Activated CD8-positive, alpha-beta memory T cell treated with anti-CD3 and anti-CD28 coated beads for 1 hour (primary cell): ENCODE measurements at regions not wholly inside any gene's neighbourhood (a gene's known extent, or its start where the extent isn't known, plus 50 kb on each side); places are given as distances from the start of the nearest gene placed in this dataset.

Experiments
- DNase-seq, 2 donors: peaks; one replicate each; pipeline ENCODE4 v3.0.0-alpha.2; 2020; ENCODE audit warnings: low read depth in 1 of 2; ENCODE audit errors: extremely low read depth in 1 of 2

DNA sequence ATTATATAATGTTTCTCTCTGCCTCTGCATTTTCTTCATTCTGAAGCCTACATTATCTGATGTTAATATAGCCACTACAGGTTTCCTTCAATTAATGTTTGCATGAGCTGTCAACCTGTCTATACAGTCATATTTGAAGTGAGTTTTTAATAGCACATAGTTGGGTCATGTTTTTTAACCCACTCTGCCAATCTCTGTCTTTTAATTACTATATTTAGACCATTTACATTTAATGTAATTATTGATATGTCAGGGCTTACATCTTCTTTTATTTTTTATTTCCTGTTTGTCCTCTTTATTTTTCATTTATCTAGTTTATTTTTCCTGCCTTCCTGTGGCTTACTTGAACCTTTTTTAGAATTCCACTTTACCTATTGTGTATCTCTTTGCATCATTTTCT lies 124.3 kb upstream of the PDE1C start:
- DNase-seq: no peak

DNA sequence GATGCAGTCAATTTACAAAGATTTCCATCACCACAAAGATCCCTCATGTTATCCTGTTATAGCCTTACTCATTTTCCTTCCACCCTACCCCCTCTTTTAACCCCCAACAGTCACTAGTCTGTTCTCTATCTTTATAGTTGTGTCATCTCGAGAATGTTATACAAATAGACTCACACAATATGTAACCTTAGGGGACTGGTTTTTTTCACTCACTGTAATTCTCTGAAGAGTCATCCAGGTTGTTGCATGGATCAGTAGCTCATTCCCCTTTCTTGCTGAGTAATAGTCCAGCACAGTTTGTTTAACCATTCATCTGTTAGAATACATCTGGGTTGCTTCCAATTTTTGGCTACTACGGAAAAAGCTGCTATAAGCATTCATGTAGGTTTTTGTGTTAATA lies 121.1 kb upstream of the PDE1C start:
- DNase-seq: no peak

- DNase-seq: no peak
Observed at GRCh38 chr7:32179567-32179966, 109.4 kb upstream of the PDE1C start.

GRCh38 chr7:32178677-32179366 lies 108.6 kb upstream of the PDE1C start:
- DNase-seq: no peak

- DNase-seq: no peak
Observed at GRCh38 chr7:32177232-32177631, 107.0 kb upstream of the PDE1C start.

- no peak for DNase-seq
Observed at GRCh38 chr7:32175099-32175498, 104.9 kb upstream of the PDE1C start.

DNA sequence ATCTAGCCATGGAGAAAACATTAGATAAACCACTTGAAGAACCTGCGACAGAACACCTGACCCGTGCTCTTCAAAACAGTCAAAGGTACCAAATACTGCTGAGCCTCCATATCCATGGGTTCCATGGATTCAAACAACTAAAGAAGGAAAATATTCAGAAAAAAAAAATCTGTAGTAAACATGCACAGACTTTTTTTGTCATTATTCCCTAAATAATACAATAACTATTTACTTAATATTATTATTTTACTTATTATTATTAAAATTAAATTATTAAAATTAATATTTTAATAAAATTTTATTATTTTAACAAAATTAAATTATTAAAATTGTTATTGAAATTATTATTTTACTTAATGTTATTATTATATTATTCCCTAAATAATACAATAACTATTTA lies 101.0 kb upstream of the PDE1C start:
- DNase-seq: no peak

DNA sequence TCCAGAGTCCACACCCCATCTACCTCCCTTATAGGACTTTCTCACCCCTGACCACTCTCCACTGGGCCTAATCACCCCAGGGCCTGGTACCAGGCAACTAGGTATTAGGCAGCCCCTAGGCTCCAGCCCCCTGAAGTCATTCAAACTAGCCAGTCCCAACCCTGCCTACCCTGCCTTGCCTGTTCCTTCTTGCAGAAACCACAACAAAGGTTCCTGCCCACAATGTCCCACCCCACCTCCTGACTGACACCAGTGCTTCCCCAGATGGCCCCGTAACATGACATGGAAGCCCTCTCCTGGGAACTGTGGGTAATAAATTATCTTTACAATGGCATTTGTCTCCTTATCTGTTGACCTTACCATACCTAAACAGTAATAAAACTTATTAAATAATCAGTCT lies 100.6 kb upstream of the PDE1C start:
- DNase-seq: no peak

- DNase-seq: no peak
Observed at GRCh38 chr7:32169228-32169627, 99.0 kb upstream of the PDE1C start.

- no peak for DNase-seq
Observed at GRCh38 chr7:32167815-32168214, 97.6 kb upstream of the PDE1C start.

DNA sequence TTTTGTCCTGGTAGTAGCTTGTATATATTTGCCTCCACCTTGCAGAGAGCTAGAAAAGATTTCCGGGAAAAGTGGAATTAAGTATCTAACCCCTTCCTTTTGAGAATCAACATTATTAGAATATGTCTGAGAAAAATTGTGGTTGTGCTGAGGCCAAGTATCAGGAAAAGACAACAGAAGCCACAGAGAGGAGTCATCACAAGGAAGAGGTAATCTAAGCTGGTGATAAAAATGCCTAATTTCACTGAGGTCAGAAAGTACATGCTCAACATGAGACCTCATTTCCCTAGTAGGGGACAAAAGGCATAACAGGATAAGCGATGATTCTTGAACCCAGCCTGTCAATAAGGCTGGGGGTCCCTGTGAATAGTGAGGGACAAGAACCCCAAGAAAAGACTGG lies 97.0 kb upstream of the PDE1C start:
- DNase-seq: no peak

GRCh38 chr7:32164341-32164996 lies 94.3 kb upstream of the PDE1C start:
- DNase-seq: no peak

DNA sequence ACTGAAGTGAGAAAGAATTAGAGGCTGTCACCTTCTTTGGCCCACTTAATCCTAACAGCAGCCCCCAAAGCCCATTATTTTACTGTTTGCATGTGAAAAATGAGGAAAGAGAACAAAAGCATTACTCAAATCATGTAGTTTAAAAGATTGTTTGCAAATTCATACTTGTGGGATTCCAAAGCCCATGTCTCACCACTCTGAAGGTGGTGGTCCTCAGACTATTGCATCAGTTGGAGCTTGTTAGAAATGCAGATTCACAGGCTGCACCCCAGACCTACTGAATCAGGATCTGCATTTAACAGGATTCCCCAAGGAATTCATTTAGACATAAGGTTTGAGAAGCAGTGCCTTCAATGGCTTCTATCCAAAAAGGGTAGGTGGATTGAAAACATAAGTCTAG lies 93.7 kb upstream of the PDE1C start:
- DNase-seq: no peak

- no peak for DNase-seq
Observed at GRCh38 chr7:32163141-32163806, 93.1 kb upstream of the PDE1C start.

GRCh38 chr7:32161708-32162107 lies 91.5 kb upstream of the PDE1C start:
- no peak for DNase-seq

- DNase-seq: no peak
Observed at GRCh38 chr7:32158751-32159745, 88.8 kb upstream of the PDE1C start.

GRCh38 chr7:32158076-32158475 lies 87.9 kb upstream of the PDE1C start:
- DNase-seq: no peak

DNA sequence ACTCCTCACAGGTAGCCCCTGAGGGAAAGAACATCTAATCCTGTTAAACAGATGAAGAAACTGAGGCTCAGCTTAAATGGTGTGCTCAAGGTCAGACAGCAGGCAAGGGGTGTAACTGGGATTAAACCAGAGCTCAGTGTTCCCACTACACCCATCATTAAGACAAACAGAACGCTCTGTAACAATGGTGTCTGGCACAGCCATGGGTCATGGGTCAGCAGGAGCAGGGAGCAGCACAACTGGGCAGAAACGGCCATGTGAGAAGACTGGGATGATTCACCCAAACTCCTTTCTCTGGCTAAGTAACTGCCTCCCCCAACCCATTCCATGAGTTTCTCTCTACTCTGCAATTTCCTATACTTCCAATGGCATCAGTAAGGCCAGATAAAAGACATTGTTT lies 85.5 kb upstream of the PDE1C start:
- no peak for DNase-seq

DNA sequence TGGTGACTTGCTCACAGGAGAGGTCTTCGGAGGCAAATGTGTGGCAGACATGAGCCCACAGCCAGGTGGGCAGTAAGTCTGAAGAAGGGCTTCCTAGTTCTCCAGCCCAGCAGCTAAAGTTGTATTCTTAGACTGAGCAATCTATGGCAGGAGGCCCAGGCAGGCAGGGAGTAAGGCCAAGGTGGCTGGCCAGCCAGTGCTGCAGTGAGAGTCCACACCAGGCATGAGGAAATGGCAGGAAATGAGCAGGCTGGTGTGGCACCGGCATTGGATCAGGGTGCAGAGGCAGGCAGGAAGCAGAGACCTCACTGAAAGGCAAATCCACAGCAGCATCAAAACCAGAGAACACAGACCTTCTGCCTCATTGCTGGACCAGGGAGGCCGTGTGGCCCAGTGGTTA lies 84.6 kb upstream of the PDE1C start:
- DNase-seq: no peak

DNA sequence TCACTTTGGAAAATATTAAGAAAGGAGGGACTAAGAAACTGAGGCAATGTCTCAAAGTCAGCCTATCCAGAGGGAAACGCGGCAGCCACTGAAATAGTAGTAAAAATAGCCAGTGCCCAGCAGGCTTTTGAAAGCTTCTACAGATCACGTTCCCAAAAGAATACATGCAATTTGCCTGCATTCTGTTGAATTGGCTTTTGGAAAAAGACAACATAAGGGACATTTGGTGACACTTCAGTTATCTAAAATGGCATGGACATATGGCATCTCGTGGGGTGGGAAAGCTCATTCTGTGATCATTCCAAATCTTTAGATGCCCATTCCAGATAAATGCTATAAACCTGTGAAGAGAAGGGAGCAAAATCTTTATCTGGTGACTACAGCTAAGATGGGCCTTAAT lies 82.8 kb upstream of the PDE1C start:
- no peak for DNase-seq

DNA sequence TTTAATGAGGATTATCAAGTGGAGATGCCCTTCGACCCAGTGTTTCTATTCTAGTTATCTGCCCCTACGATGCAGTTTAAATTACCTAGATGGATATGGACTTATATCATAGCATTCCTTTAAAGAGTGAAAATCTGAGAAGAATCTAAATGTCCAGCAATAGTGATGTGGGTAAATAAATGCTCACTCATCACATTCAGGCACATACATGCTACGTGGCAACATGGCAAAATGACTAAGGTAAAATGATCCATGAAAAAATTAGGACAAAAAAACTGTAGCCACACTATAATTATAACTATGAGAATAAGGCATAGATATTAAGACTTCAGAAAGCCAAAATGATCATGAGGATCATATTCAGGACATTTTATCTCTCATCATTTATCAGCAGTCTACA lies 82.4 kb upstream of the PDE1C start:
- no peak for DNase-seq
